Cardiac fibroblast (primary cell): ENCODE measurements at regions not wholly inside any gene's neighbourhood (a gene's known extent, or its start where the extent isn't known, plus 50 kb on each side); places are given as distances from the start of the nearest gene placed in this dataset.

Experiments
- DNase-seq, 2 donors: peaks; one replicate each; pipeline versions ENCODE4 v3.0.0 to v3.0.0-alpha.2; 2010; ENCODE audit warnings: low read depth in 2 of 2
- H3K4me3 ChIP-seq, 2 donors: replicated peaks in 1 of 2; 1 replicate in 1 of 2; 2 replicates in 1 of 2; pipeline ENCODE4 v1.5.1; 2011; ENCODE audit warnings: low read depth in 2 of 2, low read length in 2 of 2, mild to moderate bottlenecking in 2 of 2, moderate library complexity in 1 of 2
- TF ChIP-seq, protein P1 (sequence below): IDR thresholded peaks from one replicate; pipeline ENCODE4 v1.5.1; 2011; ENCODE audit warnings: low read depth, mild to moderate bottlenecking, low read length, inconsistent platforms

GRCh38 chr20:48425321-48425720, 402.5 kb downstream of the PREX1 start:
- no peak for DNase-seq

DNA sequence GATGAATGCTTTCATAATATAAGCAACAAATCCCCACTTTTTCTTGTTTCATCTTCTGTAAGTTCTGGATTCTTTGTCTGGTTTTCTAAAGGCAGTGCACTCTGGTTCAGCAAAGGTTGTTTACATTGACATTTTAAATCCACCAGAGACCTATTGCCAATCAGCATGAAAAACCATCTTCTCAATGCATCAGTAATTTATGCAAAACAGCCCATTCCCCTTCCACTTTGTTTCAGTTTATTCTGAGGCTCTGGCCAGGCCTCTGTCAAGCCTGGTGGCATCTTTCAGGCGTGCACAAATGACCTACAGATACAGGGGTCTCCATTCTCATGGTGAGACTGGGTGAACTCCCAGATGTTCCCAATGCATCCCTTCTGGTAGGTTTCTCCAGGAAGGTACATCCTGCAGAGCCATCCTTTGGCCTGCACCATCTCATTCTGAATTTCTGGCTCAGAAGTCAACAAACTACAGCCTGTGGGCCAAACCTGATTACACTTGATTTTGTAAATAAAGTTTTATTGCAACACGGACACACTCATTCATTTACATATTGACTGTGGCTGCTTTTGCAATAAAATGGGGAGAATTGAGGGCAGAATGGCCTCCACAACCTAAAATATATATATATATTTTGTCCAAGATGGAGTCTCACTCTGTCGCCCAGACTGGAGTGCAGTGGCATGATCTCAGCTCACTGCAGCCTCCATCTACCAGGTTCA, 405.4 kb downstream of the PREX1 start:
- no peak for DNase-seq
- TF ChIP-seq, protein P1, sequence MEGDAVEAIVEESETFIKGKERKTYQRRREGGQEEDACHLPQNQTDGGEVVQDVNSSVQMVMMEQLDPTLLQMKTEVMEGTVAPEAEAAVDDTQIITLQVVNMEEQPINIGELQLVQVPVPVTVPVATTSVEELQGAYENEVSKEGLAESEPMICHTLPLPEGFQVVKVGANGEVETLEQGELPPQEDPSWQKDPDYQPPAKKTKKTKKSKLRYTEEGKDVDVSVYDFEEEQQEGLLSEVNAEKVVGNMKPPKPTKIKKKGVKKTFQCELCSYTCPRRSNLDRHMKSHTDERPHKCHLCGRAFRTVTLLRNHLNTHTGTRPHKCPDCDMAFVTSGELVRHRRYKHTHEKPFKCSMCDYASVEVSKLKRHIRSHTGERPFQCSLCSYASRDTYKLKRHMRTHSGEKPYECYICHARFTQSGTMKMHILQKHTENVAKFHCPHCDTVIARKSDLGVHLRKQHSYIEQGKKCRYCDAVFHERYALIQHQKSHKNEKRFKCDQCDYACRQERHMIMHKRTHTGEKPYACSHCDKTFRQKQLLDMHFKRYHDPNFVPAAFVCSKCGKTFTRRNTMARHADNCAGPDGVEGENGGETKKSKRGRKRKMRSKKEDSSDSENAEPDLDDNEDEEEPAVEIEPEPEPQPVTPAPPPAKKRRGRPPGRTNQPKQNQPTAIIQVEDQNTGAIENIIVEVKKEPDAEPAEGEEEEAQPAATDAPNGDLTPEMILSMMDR = no peak
- H3K4me3 ChIP-seq = no peak overlapping the region

More at GRCh38 chr20:48425321-48425720, 402.5 kb downstream of the PREX1 start:
- H3K4me3 ChIP-seq = no peak overlapping the region
- TF ChIP-seq, protein P1 = no peak

GRCh38 chr20:48421547-48421946, 406.3 kb downstream of the PREX1 start:
- no peak for DNase-seq
- TF ChIP-seq, protein P1 = no peak
- H3K4me3 ChIP-seq = no peak overlapping the region

DNA sequence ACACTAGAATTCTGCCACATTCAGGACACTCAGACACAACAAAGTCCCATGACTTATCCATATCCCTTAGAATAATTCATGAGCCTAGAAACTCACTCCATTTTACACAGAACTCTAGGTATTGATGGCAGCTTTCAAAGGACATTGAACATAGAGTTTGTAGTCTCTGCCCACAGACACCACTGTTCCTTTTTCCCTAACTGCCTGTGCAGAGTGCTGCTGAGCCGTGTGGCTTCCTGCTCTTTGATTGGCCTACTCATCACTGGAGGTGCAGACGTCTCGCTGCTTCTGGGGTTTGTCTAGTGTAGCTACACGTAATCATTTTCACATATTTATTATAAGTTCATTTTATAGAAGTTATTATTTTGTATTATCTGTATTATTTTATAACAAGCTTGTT, 407.6 kb downstream of the PREX1 start:
- DNase-seq = no peak
- no peak overlapping the region for H3K4me3 ChIP-seq
- TF ChIP-seq, protein P1 = no peak

DNA sequence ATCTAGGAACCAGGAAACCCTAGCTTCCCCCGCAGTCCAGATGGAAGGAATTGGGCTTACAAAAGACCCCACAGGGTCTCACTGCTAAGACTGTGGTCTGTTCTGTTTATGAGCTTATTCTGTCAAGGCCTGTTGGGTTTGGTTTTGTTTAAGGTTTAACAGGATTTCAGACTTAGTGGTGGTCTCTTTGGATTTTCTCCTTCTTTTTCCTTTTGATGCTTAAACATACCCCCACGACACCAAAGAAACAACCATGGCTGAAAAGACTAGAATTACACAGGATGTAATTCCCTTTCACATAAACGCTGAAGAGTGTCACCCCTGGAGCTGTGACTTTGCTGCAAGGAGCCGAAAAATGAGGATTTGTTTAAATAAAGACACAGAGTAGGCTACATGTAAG, 408.6 kb downstream of the PREX1 start:
- no peak for DNase-seq
- TF ChIP-seq, protein P1 = no peak

GRCh38 chr20:48416002-48416401, 411.8 kb downstream of the PREX1 start:
- DNase-seq = no peak
- no peak overlapping the region for H3K4me3 ChIP-seq
- TF ChIP-seq, protein P1 = no peak

More for the DNA sequence above, 408.6 kb downstream of the PREX1 start:
- H3K4me3 ChIP-seq = no peak overlapping the region

GRCh38 chr20:48414786-48415185, 413.0 kb downstream of the PREX1 start:
- TF ChIP-seq, protein P1 = no peak
- H3K4me3 ChIP-seq = no peak overlapping the region
- peak in 1 of 2 donors; percentile 6 for DNase-seq
